ENCODE measurements at regions not wholly inside any gene's neighbourhood (a gene's known extent, or its start where the extent isn't known, plus 50 kb on each side); places are given as distances from the start of the nearest gene placed in this dataset.
"Not testable (repeated sequence)": the region's sequence is repeated elsewhere in the genome, so short reads cannot be mapped to it uniquely, and the experiment has no call there.

GRCh38 chr12:90515199-90516175, 439.5 kb downstream of the CCER1 start:
- DNase-seq (ENCODE audit: low read depth in 1 of 2, low spot score in 1 of 2): no peak

GRCh38 chr12:90514325-90514724, 440.7 kb downstream of the CCER1 start:
- no peak for DNase-seq (ENCODE audit: low read depth in 1 of 2, low spot score in 1 of 2)

- DNase-seq (ENCODE audit: low read depth in 1 of 2, low spot score in 1 of 2): no peak
Observed at GRCh38 chr12:90512518-90512917, 442.5 kb downstream of the CCER1 start.

- DNase-seq (ENCODE audit: low read depth in 1 of 2, low spot score in 1 of 2): no peak
Observed at GRCh38 chr12:90510948-90511347, 444.0 kb downstream of the CCER1 start.

GRCh38 chr12:90504806-90505205, 450.2 kb downstream of the CCER1 start:
- no peak for DNase-seq (ENCODE audit: low read depth in 1 of 2, low spot score in 1 of 2)

- no peak for DNase-seq (ENCODE audit: low read depth in 1 of 2, low spot score in 1 of 2)
Observed at GRCh38 chr12:90502070-90502469, 452.9 kb downstream of the CCER1 start.

GRCh38 chr12:90501412-90501811, 453.6 kb downstream of the CCER1 start:
- no peak for DNase-seq (ENCODE audit: low read depth in 1 of 2, low spot score in 1 of 2)

- no peak for DNase-seq (ENCODE audit: low read depth in 1 of 2, low spot score in 1 of 2)
Observed at GRCh38 chr12:90499795-90500194, 455.2 kb downstream of the CCER1 start.

GRCh38 chr12:90497923-90498545, 456.9 kb downstream of the CCER1 start:
- no peak for DNase-seq (ENCODE audit: low read depth in 1 of 2, low spot score in 1 of 2)

- DNase-seq (ENCODE audit: low read depth in 1 of 2, low spot score in 1 of 2): no peak
Observed at GRCh38 chr12:90490355-90490754, 464.6 kb downstream of the CCER1 start.

- no peak for DNase-seq (ENCODE audit: low read depth in 1 of 2, low spot score in 1 of 2)
Observed at GRCh38 chr12:90489141-90489540, 465.8 kb downstream of the CCER1 start.

GRCh38 chr12:90485560-90485959, 469.4 kb downstream of the CCER1 start:
- DNase-seq (ENCODE audit: low read depth in 1 of 2, low spot score in 1 of 2): no peak

- no peak for DNase-seq (ENCODE audit: low read depth in 1 of 2, low spot score in 1 of 2)
Observed at GRCh38 chr12:90484094-90484493, 470.9 kb downstream of the CCER1 start.

GRCh38 chr12:90481748-90482147, 473.2 kb downstream of the CCER1 start:
- no peak for DNase-seq (ENCODE audit: low read depth in 1 of 2, low spot score in 1 of 2)

- no peak for DNase-seq (ENCODE audit: low read depth in 1 of 2, low spot score in 1 of 2)
Observed at GRCh38 chr12:90479237-90479636, 475.7 kb downstream of the CCER1 start.

- DNase-seq (ENCODE audit: low read depth in 1 of 2, low spot score in 1 of 2): no peak
Observed at GRCh38 chr12:90473831-90474230, 481.1 kb downstream of the CCER1 start.

GRCh38 chr12:90460681-90461080, 494.3 kb downstream of the CCER1 start:
- no peak for DNase-seq (ENCODE audit: low read depth in 1 of 2, low spot score in 1 of 2)

- no peak for DNase-seq (ENCODE audit: low read depth in 1 of 2, low spot score in 1 of 2)
Observed at GRCh38 chr12:90456248-90456647, 498.7 kb downstream of the CCER1 start.

- no peak for DNase-seq (ENCODE audit: low read depth in 1 of 2, low spot score in 1 of 2)
Observed at GRCh38 chr12:90455756-90456155, 499.2 kb downstream of the CCER1 start.

GRCh38 chr12:90449611-90450010, 505.4 kb downstream of the CCER1 start:
- DNase-seq (ENCODE audit: low read depth in 1 of 2, low spot score in 1 of 2): no peak

- not testable (repeated sequence) for DNase-seq (ENCODE audit: low read depth in 1 of 2, low spot score in 1 of 2)
Observed at GRCh38 chr12:90443466-90443865, 511.5 kb downstream of the CCER1 start.

GRCh38 chr12:90441431-90441830, 513.5 kb downstream of the CCER1 start:
- DNase-seq (ENCODE audit: low read depth in 1 of 2, low spot score in 1 of 2): no peak

Measured in activated CD4-positive, alpha-beta T cell treated with anti-CD3 and anti-CD28 coated beads, Interleukin-2, amount 50 U/mL, for 24 hours (primary cell).